Stimulated activated CD4-positive, alpha-beta T cell treated with anti-CD3 and anti-CD28 coated beads, TNF-alpha, amount 100 ng/mL, for 4 hours (primary cell): ENCODE measurements at regions not wholly inside any gene's neighbourhood (a gene's known extent, or its start where the extent isn't known, plus 50 kb on each side); places are given as distances from the start of the nearest gene placed in this dataset.
"Not testable (repeated sequence)": the region's sequence is repeated elsewhere in the genome, so short reads cannot be mapped to it uniquely, and the experiment has no call there.

Source experiments
- DNase-seq, 3 experiments: peaks; one replicate each; pipeline ENCODE4 v3.0.0-alpha.2; 2020; ENCODE audit warnings: low read depth in 3 of 3

DNA sequence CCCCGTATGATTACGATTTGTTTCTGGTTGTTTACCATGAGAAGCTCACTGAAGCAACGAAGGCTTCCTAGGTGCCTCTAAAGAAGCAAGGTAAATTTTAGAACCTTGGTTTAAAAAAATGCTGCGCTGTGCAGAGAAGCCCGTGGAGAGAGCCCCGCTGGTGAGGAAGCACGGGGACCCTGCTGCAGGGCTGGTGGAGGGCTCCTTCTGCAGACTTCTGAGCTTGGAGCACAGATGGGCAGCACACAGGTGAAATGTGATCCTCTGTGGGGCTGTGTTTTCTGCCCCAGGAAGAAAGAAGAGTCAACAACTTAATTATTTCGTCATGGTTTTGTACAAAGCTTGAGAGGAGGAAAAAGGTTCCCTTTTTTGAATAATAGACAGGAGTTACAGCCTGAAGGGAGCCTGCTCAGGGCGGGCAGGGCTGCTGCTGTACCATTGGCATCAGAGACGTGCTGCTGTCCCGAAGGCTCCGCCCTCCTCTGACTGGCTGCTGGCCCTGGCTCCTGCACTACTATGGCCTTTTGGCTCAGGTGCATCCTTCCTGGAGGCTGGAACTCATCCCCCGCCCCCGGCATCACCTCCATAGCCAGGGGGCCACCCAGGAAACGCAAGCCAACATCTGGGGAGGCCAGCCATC lies 108.0 kb upstream of the PLGLB2 start:
- DNase-seq = not testable (repeated sequence)

DNA sequence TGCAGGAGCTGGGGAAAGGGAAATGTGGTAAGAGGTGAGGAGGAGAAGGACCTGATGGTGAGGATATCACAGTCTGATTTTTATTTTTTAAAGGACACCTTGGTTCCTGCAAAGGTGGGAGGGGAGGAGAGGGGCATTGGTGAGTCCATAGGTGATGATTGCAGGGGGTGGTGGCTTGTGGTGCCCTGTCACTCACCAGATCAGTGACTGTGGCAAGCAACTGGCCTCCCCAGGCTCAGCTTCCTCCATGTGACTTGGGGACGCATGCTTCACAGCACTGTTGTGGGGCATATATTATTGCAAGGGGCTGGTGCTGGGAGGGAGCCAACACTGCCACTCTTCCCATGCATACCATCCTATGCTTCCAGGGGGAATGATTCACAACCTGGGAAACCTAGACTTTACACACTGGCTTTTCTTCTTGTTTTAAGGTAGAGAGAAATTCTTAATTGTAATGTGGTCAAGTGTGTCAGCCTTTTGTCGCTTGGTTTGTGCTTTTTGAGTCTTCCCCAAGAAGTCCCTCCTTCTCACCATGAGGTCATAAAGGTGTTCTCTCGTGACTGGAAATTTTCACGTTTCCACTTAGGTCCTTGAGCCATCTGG lies 106.8 kb upstream of the PLGLB2 start:
- not testable (repeated sequence) for DNase-seq

DNA sequence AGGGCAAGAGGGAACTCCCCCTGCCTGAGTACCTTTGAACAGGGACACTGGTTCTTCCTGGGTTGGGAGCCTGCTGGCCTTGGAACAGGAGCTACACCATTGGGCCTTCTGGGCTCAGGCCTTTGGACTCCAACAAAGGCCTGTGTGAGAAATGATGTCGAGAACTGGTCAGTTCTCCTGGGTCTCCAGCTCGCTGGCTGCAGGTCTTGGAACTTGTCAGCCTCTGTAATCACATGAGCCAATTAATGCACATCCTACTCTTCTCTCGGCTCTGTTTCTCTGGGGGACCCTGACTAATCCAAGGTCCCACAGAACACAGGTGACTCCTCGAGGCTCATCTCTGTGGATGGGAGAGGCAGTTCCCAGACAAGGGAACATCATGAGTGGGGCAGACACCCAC lies 104.7 kb upstream of the PLGLB2 start:
- not testable (repeated sequence) for DNase-seq

DNA sequence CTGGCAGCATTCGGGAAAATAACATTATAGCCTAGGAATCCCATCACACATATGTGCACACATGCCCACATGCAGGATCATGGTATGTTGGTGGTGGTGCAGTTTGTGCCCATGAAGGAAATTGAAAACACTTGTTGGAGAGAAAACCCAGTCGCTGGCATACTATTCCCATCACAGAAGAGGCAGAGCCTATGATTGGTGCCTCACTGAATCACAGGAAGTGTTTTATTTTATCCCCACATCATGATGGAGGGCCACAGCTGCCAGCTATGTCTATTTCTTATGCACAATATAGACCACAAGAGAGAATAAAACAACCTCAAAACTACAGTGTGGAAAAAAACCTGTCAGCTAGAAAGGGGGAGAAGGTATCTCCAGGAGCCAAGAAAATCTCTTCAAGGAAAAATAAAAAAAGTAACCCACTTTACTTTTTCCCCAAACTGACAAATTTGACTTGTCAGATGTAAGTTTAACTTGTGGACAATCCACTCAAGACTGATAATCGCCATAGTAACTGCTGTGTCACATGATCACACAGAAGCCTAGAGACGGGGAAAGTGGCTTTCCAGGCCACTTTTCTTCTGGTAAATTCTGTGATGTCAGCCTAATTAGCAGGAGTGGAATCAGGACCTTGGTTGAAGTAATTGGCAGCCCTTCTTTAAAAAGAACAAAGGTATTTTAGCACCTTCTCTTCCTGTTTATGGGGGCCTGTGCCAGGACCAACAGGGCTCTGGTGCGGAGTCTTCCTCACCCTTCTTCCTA lies 100.0 kb upstream of the PLGLB2 start:
- DNase-seq = not testable (repeated sequence)

DNA sequence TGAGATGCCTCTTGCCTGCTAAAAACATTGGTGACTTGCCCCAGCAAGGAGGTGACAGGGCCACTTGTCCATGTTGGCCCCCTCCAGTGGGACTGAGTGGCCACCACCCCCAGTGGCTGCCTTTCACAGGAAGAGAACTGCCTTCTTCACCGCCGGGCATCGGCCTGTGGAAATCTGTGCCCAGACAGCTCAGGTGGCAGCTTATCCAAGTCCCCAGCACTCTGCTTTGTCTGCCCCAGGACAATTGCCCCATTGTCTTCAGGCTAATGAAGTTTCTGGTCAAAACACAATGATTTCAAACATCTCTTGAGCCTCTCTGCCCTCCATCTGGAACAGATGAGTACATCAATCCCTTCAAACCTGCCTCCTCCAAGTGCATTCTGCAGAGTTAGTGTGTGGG lies 99.1 kb upstream of the PLGLB2 start:
- DNase-seq = not testable (repeated sequence)

DNA sequence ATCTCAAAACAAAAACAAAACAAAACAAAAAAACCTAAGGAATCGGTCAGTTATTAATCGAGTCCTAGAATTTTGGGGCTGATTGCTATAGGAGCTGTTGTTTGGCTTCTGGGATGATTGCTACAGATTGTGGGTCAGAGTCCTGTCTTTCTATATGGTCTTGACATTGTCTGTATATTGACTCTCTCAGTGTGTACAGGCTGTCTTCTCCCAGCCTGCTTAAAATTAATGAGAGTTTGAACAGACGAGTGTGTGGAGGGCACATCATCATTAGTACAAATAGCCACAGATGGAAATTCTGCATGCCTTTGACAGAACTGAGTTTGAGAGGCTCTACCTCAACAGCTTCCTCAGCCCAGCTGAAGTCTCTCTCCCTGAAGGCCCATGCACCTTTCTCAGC lies 98.0 kb upstream of the PLGLB2 start:
- not testable (repeated sequence) for DNase-seq

DNA sequence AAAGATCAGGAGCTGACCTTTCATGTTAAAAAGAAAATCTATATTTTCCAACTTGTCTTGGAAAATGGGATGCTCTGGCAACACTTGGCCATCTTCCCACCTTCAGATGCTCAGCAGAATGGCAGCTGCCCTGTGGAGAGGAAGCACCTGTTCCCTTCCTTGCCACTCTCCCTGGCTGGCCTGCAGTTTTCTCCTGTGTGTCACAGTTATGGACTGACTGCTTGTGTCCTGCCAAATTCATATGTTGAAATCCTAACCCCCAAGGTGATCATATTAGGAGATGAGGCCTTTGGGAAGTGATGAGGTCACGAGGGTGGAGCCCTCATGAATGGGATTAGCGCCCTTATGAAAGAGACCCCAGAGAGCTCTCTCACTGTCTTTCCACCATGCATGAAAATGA lies 97.0 kb upstream of the PLGLB2 start:
- not testable (repeated sequence) for DNase-seq

DNA sequence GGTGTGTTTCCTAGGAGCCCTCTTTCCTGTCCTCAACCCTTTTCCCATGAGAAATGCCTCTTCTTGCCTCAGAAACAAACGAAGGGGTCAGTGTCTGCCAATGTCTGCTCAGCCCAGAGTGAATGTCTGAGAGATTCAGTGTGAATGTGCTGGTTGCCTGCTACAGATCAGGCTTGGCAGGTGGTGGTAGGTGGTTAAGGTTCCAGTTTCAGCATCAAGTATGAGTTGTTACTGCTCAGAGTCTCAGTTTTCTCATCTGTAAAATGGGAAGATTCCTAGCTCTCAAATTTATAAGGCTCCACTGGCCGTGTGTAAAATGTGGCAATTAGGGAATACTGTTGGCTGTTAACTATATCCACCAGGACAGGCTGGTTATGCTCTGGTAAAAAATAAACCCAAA lies 96.3 kb upstream of the PLGLB2 start:
- not testable (repeated sequence) for DNase-seq

DNA sequence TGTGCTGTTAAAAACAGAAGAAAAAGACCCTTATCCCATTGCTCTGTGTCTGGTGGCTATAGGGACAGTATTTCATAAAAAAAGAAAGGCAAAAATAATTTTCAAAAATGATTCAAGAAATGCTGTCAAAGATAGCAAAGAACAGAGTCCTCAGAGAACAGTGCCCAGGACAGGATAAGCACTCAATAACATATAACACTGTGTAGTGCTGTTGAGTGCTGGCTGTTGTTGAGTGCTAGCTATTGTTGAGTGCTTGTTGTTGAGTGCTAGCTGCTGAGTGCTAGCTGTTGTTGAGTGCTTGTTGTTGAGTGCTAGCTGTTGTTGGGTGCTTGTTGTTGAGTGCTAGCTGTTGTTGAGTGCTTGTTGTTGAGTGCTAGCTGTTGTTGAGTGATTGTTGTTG lies 94.5 kb upstream of the PLGLB2 start:
- DNase-seq = not testable (repeated sequence)

DNA sequence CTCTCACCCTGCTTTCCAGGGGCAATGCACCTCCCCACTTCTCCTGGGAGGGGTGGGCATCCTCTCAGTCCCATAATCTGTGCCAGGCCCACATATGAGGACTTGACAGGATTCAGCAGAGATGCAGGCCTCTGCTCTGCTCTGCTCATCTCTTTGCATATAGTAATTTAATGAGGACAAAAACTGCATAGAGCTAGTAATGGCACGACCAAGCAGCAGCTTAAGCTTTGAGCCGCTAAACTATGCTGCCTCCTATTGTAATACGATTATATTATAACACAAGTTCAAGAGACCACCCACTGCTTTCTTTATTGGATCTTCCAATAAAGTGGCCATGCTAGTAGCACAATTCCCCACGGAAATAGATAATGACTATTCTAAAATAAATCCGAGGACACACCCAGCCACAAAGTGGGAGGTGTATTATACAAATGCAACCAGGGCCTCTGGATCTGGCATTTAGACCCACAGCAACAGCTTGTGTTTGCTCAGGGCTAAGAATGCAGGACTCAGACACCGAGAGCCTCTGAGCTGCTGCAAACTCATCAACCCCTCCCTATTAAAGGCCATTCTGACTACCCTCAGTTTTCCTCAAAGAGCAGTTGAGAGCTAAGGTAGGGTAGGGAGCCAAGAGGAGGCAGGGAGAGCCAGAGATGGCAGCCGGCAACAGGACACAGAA lies 93.6 kb upstream of the PLGLB2 start:
- not testable (repeated sequence) for DNase-seq

DNA sequence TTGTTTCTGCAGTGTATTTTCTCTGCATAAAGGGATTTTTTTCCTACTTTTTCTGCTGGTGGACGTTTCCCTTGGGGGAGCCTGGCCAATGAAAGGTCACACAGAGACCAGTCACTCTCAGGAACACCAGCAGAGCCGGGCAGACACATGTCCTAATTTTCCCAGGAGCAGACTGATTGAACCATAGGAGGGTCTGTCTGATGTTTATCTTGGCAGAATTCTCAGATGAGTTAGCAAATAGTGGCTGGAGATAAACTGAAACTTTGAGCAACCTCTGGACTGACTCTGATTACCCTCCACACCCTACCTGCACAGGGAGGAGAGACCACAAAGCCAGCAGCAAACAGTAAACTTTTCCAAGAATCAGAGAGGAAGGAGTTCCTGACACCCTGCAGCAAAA lies 90.0 kb upstream of the PLGLB2 start:
- not testable (repeated sequence) for DNase-seq

DNA sequence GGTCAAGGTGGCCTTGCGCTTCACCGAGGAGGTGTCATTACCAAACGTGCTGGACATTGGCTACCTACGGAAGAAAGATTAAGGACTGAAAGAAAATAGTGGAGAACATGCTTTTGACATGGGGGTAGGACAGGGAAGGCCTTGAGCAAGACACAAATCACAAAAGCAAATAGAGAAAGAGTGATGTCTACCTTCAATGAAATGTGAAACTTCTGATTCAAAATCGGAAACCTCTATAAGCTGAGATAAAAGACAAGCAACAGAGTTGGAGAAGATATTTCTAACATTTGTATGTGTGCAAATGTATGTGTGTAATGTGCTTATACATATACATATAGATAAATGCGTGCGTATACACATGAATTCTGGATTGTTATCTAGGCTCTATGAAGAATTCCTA lies 89.5 kb upstream of the PLGLB2 start:
- DNase-seq = not testable (repeated sequence)

DNA sequence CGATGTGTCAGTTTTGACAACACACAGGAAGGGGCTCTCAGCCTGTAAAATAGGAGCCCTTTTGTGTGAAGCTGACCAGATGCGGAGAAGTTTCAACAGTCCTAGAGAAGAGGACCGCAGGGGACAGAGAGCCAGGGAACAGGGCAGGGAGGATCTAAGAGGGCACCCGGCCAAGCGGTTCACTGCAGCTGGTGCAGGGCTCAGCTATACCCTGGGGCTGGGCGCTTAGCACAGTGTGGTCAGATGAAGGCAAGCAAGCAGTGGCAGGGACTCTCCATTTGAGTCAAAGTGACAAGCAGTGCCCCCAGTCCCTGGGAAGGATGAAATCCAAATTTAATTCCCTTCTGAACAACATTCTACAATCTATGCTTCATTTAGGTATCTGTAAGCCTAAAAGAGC lies 88.9 kb upstream of the PLGLB2 start:
- not testable (repeated sequence) for DNase-seq

DNA sequence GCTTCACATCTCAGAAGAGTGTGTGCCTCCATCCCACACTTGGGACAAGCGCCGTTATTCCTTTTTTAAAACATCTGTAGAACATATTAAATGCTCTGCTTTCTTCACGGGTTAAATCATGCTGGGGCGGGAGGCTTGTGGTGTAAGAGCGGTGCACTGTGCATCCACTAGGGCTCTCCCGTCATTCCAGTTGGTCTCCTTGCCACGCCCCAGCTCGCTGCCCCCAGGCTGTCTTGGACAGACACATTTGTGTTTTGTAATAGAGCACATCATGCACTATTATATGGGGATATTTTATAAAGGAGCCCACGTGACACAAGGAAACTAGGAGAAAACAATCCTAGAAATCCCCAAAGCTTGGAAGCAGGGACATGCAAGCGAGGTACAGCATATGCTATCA lies 87.7 kb upstream of the PLGLB2 start:
- not testable (repeated sequence) for DNase-seq

DNA sequence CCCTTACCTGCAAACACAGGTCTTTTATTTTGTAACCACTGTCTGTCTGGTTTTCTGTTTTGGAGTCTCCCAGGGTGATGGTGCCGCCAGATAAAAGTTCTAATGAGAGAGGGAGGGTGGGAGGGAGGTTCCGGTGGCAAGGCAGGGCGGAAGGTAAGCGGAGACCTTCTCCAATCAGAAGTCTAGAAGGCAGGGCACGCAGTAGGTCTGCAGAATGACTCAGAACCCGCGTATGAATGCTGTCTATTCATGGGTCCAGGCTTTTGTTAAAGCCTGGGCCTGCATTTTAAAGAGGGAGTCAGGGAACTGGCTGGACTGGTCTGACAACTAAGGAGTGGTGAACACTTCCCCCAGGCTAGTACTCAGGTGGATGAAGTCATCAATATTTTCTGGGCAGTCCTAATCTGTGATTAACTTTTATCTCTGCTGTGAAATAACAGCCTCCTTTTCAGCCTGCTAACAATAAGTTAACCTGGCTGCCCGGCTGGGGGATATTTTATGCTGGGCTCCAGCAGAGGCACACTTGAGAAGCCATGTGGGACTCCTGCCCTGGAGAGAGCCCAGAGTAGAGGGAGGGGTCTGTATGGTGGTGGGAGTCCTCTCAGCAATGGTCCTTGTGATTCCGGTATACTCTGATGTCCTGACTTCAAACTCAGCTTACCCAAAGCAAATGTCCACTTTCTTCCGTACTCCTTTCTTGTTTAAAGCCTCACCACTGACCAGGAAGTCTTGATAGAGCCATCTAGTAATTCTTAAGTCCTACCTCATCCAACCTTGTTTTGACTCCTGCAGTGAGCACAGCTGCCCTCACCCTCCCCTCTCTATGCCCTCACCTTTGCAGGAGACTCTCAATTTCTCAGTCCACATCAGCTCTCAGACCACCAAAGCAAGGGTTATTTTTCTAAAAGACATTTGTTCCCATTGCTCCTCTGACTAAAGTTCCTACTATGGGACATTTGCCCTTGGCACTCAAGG lies 85.3 kb upstream of the PLGLB2 start:
- not testable (repeated sequence) for DNase-seq

DNA sequence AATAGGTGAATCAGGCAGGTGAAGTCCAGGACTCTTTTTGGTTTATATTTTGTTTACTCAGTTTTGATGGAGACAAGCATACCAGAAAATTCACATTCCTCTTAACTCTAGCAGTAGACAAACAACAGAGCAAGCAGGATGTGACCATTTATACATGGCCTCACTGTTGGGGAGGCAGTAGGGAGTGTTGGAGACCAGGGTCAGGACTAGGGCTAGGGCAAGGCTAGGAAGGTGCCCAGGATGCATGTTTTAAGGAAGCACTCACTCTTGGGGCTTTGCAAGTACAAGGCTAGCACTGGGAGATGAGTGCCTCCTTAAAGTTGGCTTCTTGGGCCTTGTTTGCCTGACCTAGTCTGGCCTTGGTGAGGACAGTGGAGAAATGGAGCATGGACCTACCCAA lies 84.5 kb upstream of the PLGLB2 start:
- DNase-seq = not testable (repeated sequence)

DNA sequence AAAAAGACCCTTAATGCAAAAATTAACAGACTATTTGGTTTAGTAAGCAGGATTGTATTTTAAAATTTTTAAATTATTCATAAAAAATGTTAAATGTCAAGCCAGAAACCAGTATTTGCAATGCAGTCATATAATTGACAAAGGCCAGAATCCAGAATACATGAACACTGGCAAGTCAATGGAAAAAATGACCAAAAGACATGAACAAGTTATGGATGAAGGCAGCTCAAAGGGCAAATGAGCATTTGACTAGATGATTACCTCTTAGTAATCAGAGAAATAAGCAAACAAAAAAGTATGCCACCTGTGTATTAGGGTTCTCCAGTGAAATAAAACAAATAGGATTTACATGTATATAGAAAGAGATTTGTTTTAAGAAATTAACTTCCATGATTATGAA lies 80.9 kb upstream of the PLGLB2 start:
- DNase-seq = not testable (repeated sequence)

DNA sequence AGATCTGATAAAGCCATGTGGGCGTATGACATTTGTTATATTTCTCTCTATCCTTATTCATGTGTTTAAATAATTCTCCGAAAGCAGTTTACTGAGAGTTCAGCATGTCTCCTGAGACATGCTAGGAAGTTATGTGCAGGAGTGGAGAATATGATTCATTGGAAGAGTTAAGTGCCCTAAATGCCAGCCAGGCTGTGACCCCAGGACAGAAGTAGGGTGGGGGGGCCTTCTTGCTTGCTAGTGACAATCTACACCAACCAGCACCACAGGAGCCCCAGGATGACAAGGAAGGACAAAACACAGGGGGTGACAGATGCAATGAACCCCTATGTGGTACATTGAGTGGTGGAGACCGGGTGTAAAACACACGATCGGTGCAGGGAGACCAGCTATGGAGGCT lies 79.5 kb upstream of the PLGLB2 start:
- DNase-seq = not testable (repeated sequence)

DNA sequence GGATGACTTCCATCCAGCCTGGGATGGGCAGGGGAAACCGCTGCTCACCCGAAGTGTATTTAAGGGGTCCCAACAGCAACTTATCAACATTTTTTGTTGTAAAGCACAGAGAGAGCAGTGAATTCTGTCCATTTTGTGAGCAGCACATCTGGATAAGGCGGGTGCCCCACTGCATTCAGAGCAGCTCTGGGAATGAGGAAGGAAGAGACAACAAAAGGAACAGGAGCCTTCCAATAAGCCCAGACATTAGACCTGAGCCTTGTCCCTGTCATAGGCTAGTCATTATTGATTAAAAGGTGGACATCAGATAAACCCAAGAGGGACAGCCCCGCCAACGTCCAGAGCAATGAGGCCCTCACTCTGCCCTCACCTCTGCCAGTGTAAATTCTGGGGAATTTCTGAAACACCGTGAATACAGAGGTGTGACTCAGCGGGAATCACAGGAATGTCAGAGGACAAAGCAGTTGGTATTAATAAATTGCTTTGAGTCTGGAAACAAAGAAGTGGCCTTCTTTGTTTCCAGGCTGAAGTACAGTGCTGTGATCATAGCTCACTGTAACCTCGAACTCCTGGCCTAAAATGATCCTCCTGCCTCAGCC lies 78.2 kb upstream of the PLGLB2 start:
- not testable (repeated sequence) for DNase-seq

DNA sequence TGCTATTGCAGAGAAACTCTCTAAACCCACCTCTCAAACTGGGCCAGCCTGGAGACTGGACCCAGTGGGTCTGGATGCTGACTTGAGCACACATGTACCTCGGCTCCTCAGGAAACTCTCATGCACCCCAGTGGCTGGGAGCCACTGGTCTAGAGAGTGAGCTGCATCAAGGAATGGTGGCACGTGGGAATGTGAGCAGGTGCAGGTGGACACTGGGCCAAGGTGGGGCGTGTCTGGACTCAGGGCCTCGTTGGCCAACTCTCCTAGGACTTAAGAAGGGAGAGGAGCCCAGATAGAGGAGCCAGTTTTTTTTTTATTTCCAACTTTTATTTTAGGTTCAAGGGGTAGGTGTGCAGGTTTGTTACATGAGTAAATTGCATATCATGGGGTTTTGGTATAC lies 75.5 kb upstream of the PLGLB2 start:
- not testable (repeated sequence) for DNase-seq

DNA sequence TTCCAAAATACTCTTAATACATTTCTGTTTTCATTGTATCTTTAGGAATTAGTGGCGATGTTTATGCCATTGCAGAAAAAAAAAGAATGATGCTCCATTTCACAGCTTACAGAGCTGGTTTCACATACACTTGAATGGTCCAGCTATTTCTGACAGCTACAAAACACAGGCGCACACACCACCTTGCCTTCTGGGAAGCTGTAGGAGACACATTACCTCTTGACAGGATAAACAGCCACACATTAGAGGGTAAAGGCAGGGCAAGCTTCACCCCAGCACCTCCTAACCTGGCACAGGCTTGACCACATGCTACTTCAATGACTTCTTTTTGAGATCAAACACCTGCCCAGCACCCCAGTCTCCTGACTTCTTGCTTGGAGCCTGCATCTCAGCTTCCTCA lies 73.2 kb upstream of the PLGLB2 start:
- DNase-seq = not testable (repeated sequence)
